H1 (cell line): ENCODE measurements at regions not wholly inside any gene's neighbourhood (a gene's known extent, or its start where the extent isn't known, plus 50 kb on each side); places are given as distances from the start of the nearest gene placed in this dataset.

Experiments used
- CTCF ChIA-PET: fragments of 300-600 bp; sonication (Branson Sonifier 250); formaldehyde crosslinking; loops from one replicate; lab custom pipeline; 2021; ENCODE audit not compliant: partially characterized antibody; lab: Charles Lee
- POLR2A ChIA-PET: fragments of 300-600 bp; sonication (Branson Sonifier 250); formaldehyde crosslinking; loops from one replicate; lab custom pipeline; 2021; ENCODE audit warnings: inconsistent platforms; ENCODE audit not compliant: partially characterized antibody; lab: Charles Lee
- DNase-seq, 2 experiments: peaks; one replicate each; pipeline versions ENCODE4 v3.0.0 to v3.0.0-alpha.2; 2010 to 2022; ENCODE audit warnings: low spot score in 2 of 2, low read depth in 1 of 2, mixed read lengths in 1 of 2
- FAIRE-seq: peaks from 2 replicates; lab custom pipeline; 2011; peaks lifted over from hg19 to GRCh38; lab: Jason Lieb, UNC
- H2AFZ ChIP-seq: 2 replicates; pipeline ENCODE4 v1.8.1; 2012; ENCODE audit warnings: low read length, inconsistent platforms
- H2AK5ac ChIP-seq: 2 replicates; pipeline ENCODE4 v1.6.1; 2013; ENCODE audit warnings: low read depth, low read length
- H2BK120ac ChIP-seq: replicated peaks from 2 replicates; pipeline ENCODE3; 2013; ENCODE audit warnings: low read depth, low read length, inconsistent platforms
- H2BK12ac ChIP-seq: 2 replicates; pipeline ENCODE4 v1.6.1; 2013; ENCODE audit warnings: low read depth, low read length
- H2BK15ac ChIP-seq: 2 replicates; pipeline ENCODE4 v1.6.1; 2013; ENCODE audit warnings: low read length
- H2BK20ac ChIP-seq: 2 replicates; pipeline ENCODE4 v1.6.1; 2013; ENCODE audit warnings: low read length
- H2BK5ac ChIP-seq: 2 replicates; pipeline ENCODE4 v1.6.1; 2013; ENCODE audit warnings: low read depth, low read length
- H3K14ac ChIP-seq: 2 replicates; pipeline ENCODE4 v1.6.1; 2013; ENCODE audit warnings: inconsistent platforms; ENCODE audit not compliant: insufficient read length
- H3K18ac ChIP-seq: 2 replicates; pipeline ENCODE4 v1.6.1; 2013; ENCODE audit warnings: low read length; ENCODE audit errors: extremely low read depth
- H3K23ac ChIP-seq: 2 replicates; pipeline ENCODE4 v1.6.1; 2013; ENCODE audit warnings: inconsistent platforms; ENCODE audit not compliant: insufficient read length
- H3K23me2 ChIP-seq: 2 replicates; pipeline ENCODE4 v1.6.1; 2013; ENCODE audit warnings: low read depth, low read length
- H3K27ac ChIP-seq: 2 replicates; pipeline ENCODE4 v1.6.1; 2011; ENCODE audit warnings: low read depth, low read length, inconsistent platforms
- H3K27me3 ChIP-seq, 4 experiments: replicated peaks in 1 of 4; 1 replicate in 1 of 4; 2 replicates in 3 of 4; pipeline versions ENCODE4 v1.6.1 to v1.8.1; 2011 to 2013; ENCODE audit warnings: low read length in 3 of 4, mild to moderate bottlenecking in 3 of 4, inconsistent platforms in 2 of 4, mixed read lengths in 2 of 4, moderate library complexity in 1 of 4; ENCODE audit not compliant: control insufficient read depth in 3 of 4, insufficient read depth in 3 of 4; ENCODE audit errors: extremely low read depth in 1 of 4
- H3K36me3 ChIP-seq, 4 experiments: 2 replicates each; pipeline versions ENCODE4 v1.6.1 to v1.8.1; 2011 to 2013; ENCODE audit warnings: mild to moderate bottlenecking in 4 of 4, low read length in 3 of 4, moderate library complexity in 2 of 4, control low read depth in 1 of 4, inconsistent platforms in 1 of 4; ENCODE audit not compliant: insufficient read depth in 4 of 4, control insufficient read depth in 2 of 4
- H3K4ac ChIP-seq: replicated peaks from 2 replicates; pipeline ENCODE3; 2013; ENCODE audit warnings: low read length, low read depth, mixed read lengths, inconsistent platforms; ENCODE audit not compliant: insufficient read length
- H3K4me1 ChIP-seq, 4 experiments: replicated peaks in 1 of 4; 1 replicate in 1 of 4; 2 replicates in 3 of 4; pipeline versions ENCODE4 v1.6.1 to v1.8.1; 2011 to 2013; ENCODE audit warnings: low read length in 3 of 4, inconsistent platforms in 2 of 4, mixed read lengths in 1 of 4; ENCODE audit not compliant: insufficient read depth in 4 of 4, control insufficient read depth in 3 of 4
- H3K4me2 ChIP-seq, 2 experiments: 2 replicates each; pipeline versions ENCODE4 v1.6.1 to v1.8.1; 2011 to 2013; ENCODE audit warnings: low read depth in 2 of 2, low read length in 2 of 2, control low read depth in 1 of 2, inconsistent platforms in 1 of 2, mild to moderate bottlenecking in 1 of 2; ENCODE audit not compliant: insufficient read depth in 1 of 2
- H3K4me3 ChIP-seq, 4 experiments: fragments of 200-600, 300-600 bp in 1 of 4; sonication (generic), shearing (Covaris generic), sonication (Bioruptor Twin) in 1 of 4; 2 replicates each; pipeline versions ENCODE4 v1.5.1 to v1.8.1; 2011 to 2016; ENCODE audit warnings: low read length in 4 of 4, low read depth in 3 of 4, control low read depth in 2 of 4, inconsistent platforms in 2 of 4, mild to moderate bottlenecking in 2 of 4, mixed read lengths in 1 of 4, moderate library complexity in 1 of 4; ENCODE audit not compliant: insufficient read depth in 2 of 4; ENCODE audit errors: extremely low read depth in 1 of 4
- H3K56ac ChIP-seq: replicated peaks from 2 replicates; pipeline ENCODE3; 2013; ENCODE audit warnings: low read depth, mild to moderate bottlenecking, mixed read lengths, low read length, inconsistent platforms; ENCODE audit not compliant: insufficient read length
- H3K79me1 ChIP-seq: 2 replicates; pipeline ENCODE4 v1.6.1; 2013; ENCODE audit warnings: low read depth, low read length, control low read depth
- H3K79me2 ChIP-seq, 2 experiments: 2 replicates each; pipeline versions ENCODE4 v1.6.1 to v1.8.1; 2012 to 2013; ENCODE audit warnings: low read length in 2 of 2, mild to moderate bottlenecking in 2 of 2, inconsistent platforms in 1 of 2; ENCODE audit not compliant: insufficient read depth in 2 of 2, control insufficient read depth in 1 of 2
- H3K9ac ChIP-seq, 4 experiments: replicated peaks in 1 of 4; 1 replicate in 1 of 4; 2 replicates in 3 of 4; pipeline versions ENCODE4 v1.6.1 to v1.8.1; 2011 to 2013; ENCODE audit warnings: low read depth in 3 of 4, low read length in 3 of 4, control low read depth in 2 of 4, mild to moderate bottlenecking in 2 of 4, moderate library complexity in 2 of 4, inconsistent platforms in 1 of 4; ENCODE audit errors: extremely low read depth in 1 of 4
- H3K9me3 ChIP-seq, 2 experiments: 2 replicates each; pipeline versions ENCODE4 v1.6.1 to v1.8.1; 2012 to 2013; ENCODE audit warnings: mild to moderate bottlenecking in 2 of 2, moderate library complexity in 2 of 2, control low read depth in 1 of 2, inconsistent platforms in 1 of 2, low read depth in 1 of 2, low read length in 1 of 2, mixed read lengths in 1 of 2; ENCODE audit not compliant: insufficient read depth in 2 of 2
- H4K20me1 ChIP-seq, 2 experiments: replicated peaks in 1 of 2; 2 replicates each; pipeline versions ENCODE3 to v1.8.1; 2011 to 2013; ENCODE audit warnings: inconsistent platforms in 2 of 2, low read length in 2 of 2, mild to moderate bottlenecking in 1 of 2; ENCODE audit not compliant: insufficient read depth in 2 of 2, control insufficient read depth in 1 of 2
- H4K5ac ChIP-seq: 2 replicates; pipeline ENCODE4 v1.6.1; 2013; ENCODE audit warnings: low read length, low read depth, mixed read lengths, inconsistent platforms; ENCODE audit not compliant: insufficient read length
- H4K8ac ChIP-seq: 2 replicates; pipeline ENCODE4 v1.8.0; 2013; ENCODE audit warnings: mild to moderate bottlenecking, moderate library complexity, low read length, inconsistent platforms; ENCODE audit not compliant: insufficient read depth; ENCODE audit errors: extremely low read depth
- H4K91ac ChIP-seq: replicated peaks from 2 replicates; pipeline ENCODE3; 2013; ENCODE audit warnings: low read length, mixed read lengths, inconsistent platforms; ENCODE audit not compliant: insufficient read length
- BCL11A ChIP-seq, 2 experiments: IDR thresholded peaks; one replicate each; pipeline ENCODE4 v1.6.1; 2011; ENCODE audit warnings: low read depth in 2 of 2, low read length in 2 of 2, mild to moderate bottlenecking in 2 of 2
- CREB1 ChIP-seq: IDR thresholded peaks from 2 replicates; pipeline ENCODE4 v1.6.1; 2012; ENCODE audit warnings: inconsistent platforms
- HDAC6 ChIP-seq: IDR thresholded peaks from one replicate; pipeline ENCODE4 v1.7.1; 2012; ENCODE audit warnings: low read depth, mild to moderate bottlenecking, inconsistent platforms, low read length, moderate library complexity
- KDM4A ChIP-seq: IDR thresholded peaks from one replicate; pipeline ENCODE4 v1.7.1; 2012; ENCODE audit warnings: low read depth, mild to moderate bottlenecking, moderate library complexity, low read length, inconsistent platforms; ENCODE audit not compliant: severe bottlenecking
- RAD21 ChIP-seq, 2 experiments: IDR thresholded peaks in 1 of 2; conservative IDR thresholded peaks in 1 of 2; 2 replicates each; pipeline ENCODE4 v1.6.1; 2011; ENCODE audit warnings: low read depth in 2 of 2, low read length in 2 of 2, improper control_type of control experiment in 1 of 2, inconsistent platforms in 1 of 2, mild to moderate bottlenecking in 1 of 2, moderate library complexity in 1 of 2
- RBBP5 ChIP-seq: IDR thresholded peaks from 2 replicates; pipeline ENCODE4 v1.7.1; 2012; ENCODE audit warnings: low read depth, mild to moderate bottlenecking, inconsistent platforms, low read length, moderate library complexity, borderline replicate concordance
- SIRT6 ChIP-seq: IDR thresholded peaks from one replicate; pipeline ENCODE4 v1.7.1; 2012; ENCODE audit warnings: low read length, inconsistent platforms
- WGBS, 2 experiments: shearing (Covaris generic) in 1 of 2; methylation state at CpG; one replicate each; pipeline versions ENCODE4 v1.1.6 to v1.1.7; 2013 to 2015; ENCODE audit warnings: low lambda C conversion rate in 2 of 2, mixed read lengths in 2 of 2, inconsistent platforms in 1 of 2, low coverage in 1 of 2, missing lambda C conversion rate in 1 of 2; ENCODE audit not compliant: insufficient replicate concordance in 2 of 2, insufficient coverage in 1 of 2, insufficient read length in 1 of 2; ENCODE audit errors: extremely low coverage in 1 of 2, missing lambda C conversion rate in 1 of 2; 5-methylcytosine and 5-hydroxymethylcytosine counted together
- TF ChIP-seq, protein P1 (sequence below): IDR thresholded peaks from 2 replicates; pipeline ENCODE4 v1.6.1; 2011; ENCODE audit warnings: low read depth, mild to moderate bottlenecking, low read length; ENCODE audit not compliant: insufficient read depth

DNA sequence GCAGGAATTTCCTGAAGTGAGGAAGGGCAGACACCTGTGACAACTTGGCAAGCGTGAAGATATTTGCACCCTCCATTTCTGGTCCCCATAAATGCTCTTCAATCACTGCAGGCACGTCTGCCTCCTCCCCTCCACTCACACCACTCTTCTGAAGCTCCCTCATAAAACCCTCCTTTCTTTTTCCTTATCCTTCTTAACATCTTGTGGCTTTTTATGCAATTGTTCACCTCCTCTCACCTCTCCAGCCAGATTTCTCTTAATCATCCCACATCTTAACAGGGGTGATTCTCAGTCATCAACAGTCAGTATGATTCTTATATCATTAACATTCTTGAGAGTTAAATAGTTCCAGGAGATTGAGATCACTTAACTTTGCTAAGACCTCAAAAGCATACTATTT lies 277.4 kb downstream of the SPRY1 start:
- CTCF ChIA-PET = no interaction called here
- Histone ChIP-seq H4K5ac (no peak overlapping the region), H3K4me3 (no peak overlapping the region), H3K79me1 (no peaks in the 10 kb centered on the region), H4K20me1 (no peaks in the 10 kb centered on the region), H3K27me3 (no peaks in the 10 kb centered on the region), H2BK5ac (no peak overlapping the region), H4K91ac (no peak overlapping the region), H3K9ac (no peak overlapping the region), H3K27ac (no peak overlapping the region), H2AFZ (no peak overlapping the region), H3K4me2 (no peak overlapping the region), H3K18ac (no peak overlapping the region), H3K23me2 (no peaks in the 10 kb centered on the region), H3K4me1 (peaks cover 0 to 5% (median 0%) of the 10 kb centered on the region in 4 experiments; a peak in 1 of 7 replicates), H2AK5ac (no peak overlapping the region), H3K79me2 (no peaks in the 10 kb centered on the region), H3K9me3 (no peaks in the 10 kb centered on the region), H3K56ac (no peak overlapping the region), H4K8ac (no peak overlapping the region), H2BK15ac (no peak overlapping the region), H3K36me3 (no peaks in the 10 kb centered on the region), H3K4ac (no peak overlapping the region), H3K23ac (no peak overlapping the region), H3K14ac (no peak overlapping the region), H2BK20ac (no peak overlapping the region), H2BK12ac (no peak overlapping the region), H2BK120ac (no peak overlapping the region)
- DNase-seq = no peak
- WGBS, 2 experiments = 92% methylated on average over 2 of the region's 2 CpGs; no CpG with 5 or more reads in 1 of the 2 experiments
- FAIRE-seq = no peak
- POLR2A ChIA-PET = no interaction called here
- no peak for TF ChIP-seq HDAC6
- TF ChIP-seq, protein P1, sequence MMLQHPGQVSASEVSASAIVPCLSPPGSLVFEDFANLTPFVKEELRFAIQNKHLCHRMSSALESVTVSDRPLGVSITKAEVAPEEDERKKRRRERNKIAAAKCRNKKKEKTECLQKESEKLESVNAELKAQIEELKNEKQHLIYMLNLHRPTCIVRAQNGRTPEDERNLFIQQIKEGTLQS = no peak
- TF ChIP-seq RAD21 (IDR thresholded peaks at IDR 0.05 in 1 of 2, conservative IDR thresholded peaks at IDR 0.05 in 1 of 2; ENCODE audit: low read depth in 2 of 2, low read length in 2 of 2) = no peak
- TF ChIP-seq RBBP5 = no peak
- no peak for TF ChIP-seq KDM4A
- no peak for TF ChIP-seq CREB1
- no peak for TF ChIP-seq SIRT6
- no peak for TF ChIP-seq BCL11A (IDR thresholded peaks at IDR 0.05; ENCODE audit: low read depth in 2 of 2, low read length in 2 of 2)
